ENCODE measurements at regions not wholly inside any gene's neighbourhood (a gene's known extent, or its start where the extent isn't known, plus 50 kb on each side); places are given as distances from the start of the nearest gene placed in this dataset.

GRCh38 chr5:162209005-162209605 lies 141.5 kb downstream of the GABRG2 start:
- no peaks in the 10 kb centered on the region for H3K4me1 ChIP-seq
- no peaks in the 10 kb centered on the region for H3K36me3 ChIP-seq
- no peaks in the 10 kb centered on the region for H3K9me3 ChIP-seq
- H3K27ac ChIP-seq: no peak overlapping the region
- no peaks in the 10 kb centered on the region for H3K27me3 ChIP-seq
- peak in 1 of 3 donors; percentile 50 for DNase-seq
- peak in 4 of 6 experiments; percentile 18 to 33 (median 24) for TF ChIP-seq CTCF (IDR thresholded peaks at IDR 0.05)
- TF ChIP-seq POLR2A (IDR thresholded peaks at IDR 0.05): no peak
- H3K4me3 ChIP-seq: no peak overlapping the region

- Histone ChIP-seq H3K36me3 (no peaks in the 10 kb centered on the region), H3K9me3 (no peaks in the 10 kb centered on the region), H3K4me1 (no peaks in the 10 kb centered on the region), H3K27me3 (no peaks in the 10 kb centered on the region), H3K4me3 (no peak overlapping the region), H3K27ac (no peak overlapping the region)
- TF ChIP-seq POLR2A (IDR thresholded peaks at IDR 0.05): no peak
- TF ChIP-seq CTCF (IDR thresholded peaks at IDR 0.05): no peak
- DNase-seq: no peak
Measured at GRCh38 chr5:162214551-162214950, 147.0 kb downstream of the GABRG2 start.

GRCh38 chr5:162217037-162217436 lies 149.5 kb downstream of the GABRG2 start:
- Histone ChIP-seq H3K27ac (no peak overlapping the region), H3K4me1 (no peaks in the 10 kb centered on the region), H3K36me3 (no peaks in the 10 kb centered on the region), H3K27me3 (no peaks in the 10 kb centered on the region), H3K9me3 (no peaks in the 10 kb centered on the region), H3K4me3 (no peak overlapping the region)
- TF ChIP-seq CTCF (IDR thresholded peaks at IDR 0.05) (no peak), POLR2A (IDR thresholded peaks at IDR 0.05) (no peak)
- DNase-seq: no peak

DNA sequence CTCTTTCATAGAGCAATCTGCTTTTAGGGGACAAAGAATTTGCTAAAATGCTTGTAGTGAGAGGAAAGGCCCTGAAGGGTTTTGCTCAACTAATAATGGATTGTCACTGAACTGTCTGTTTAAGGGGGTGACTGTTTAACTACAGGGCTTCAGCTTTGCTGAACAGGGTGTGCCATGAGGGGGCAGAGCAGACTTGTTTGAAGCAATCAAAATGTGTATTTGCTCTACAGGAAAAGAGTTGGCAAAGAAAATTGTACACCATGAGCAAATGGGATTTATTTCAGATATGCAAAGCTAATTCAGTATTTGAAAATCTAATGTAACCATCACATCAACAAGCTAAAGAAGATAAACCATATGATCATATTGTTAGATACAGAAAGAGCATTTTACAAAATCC lies 154.3 kb downstream of the GABRG2 start:
- Histone ChIP-seq H3K4me3 (no peak overlapping the region), H3K27me3 (no peaks in the 10 kb centered on the region), H3K36me3 (no peaks in the 10 kb centered on the region), H3K4me1 (no peaks in the 10 kb centered on the region), H3K9me3 (no peaks in the 10 kb centered on the region), H3K27ac (no peak overlapping the region)
- TF ChIP-seq CTCF (IDR thresholded peaks at IDR 0.05) (no peak), POLR2A (IDR thresholded peaks at IDR 0.05) (no peak)
- no peak for DNase-seq

- H3K4me1 ChIP-seq: no peaks in the 10 kb centered on the region
- no peak overlapping the region for H3K4me3 ChIP-seq
- TF ChIP-seq CTCF (IDR thresholded peaks at IDR 0.05) (no peak), POLR2A (IDR thresholded peaks at IDR 0.05) (no peak)
Measured at GRCh38 chr5:162227075-162227474, 159.5 kb downstream of the GABRG2 start.

GRCh38 chr5:162230348-162230747 lies 162.8 kb downstream of the GABRG2 start:
- H3K4me1 ChIP-seq: no peaks in the 10 kb centered on the region
- H3K27me3 ChIP-seq: no peaks in the 10 kb centered on the region
- no peaks in the 10 kb centered on the region for H3K9me3 ChIP-seq
- TF ChIP-seq POLR2A (IDR thresholded peaks at IDR 0.05) (no peak), CTCF (IDR thresholded peaks at IDR 0.05) (no peak)
- no peak overlapping the region for H3K27ac ChIP-seq
- DNase-seq: no peak
- no peak overlapping the region for H3K4me3 ChIP-seq
- no peaks in the 10 kb centered on the region for H3K36me3 ChIP-seq

More at GRCh38 chr5:162227075-162227474, 159.5 kb downstream of the GABRG2 start:
- H3K27ac ChIP-seq: no peak overlapping the region
- DNase-seq: no peak
- H3K27me3 ChIP-seq: no peaks in the 10 kb centered on the region
- H3K36me3 ChIP-seq: no peaks in the 10 kb centered on the region
- H3K9me3 ChIP-seq: no peaks in the 10 kb centered on the region
